Sciatic nerve (tissue), 2 donors: ENCODE measurements at regions not wholly inside any gene's neighbourhood (a gene's known extent, or its start where the extent isn't known, plus 50 kb on each side); places are given as distances from the start of the nearest gene placed in this dataset.

ENCODE experiments used
- ATAC-seq: fragments of 200-7000 bp; cut with Tn5 transposase; one replicate; pipeline ENCODE4 v1.9.1; 2020; ENCODE audit warnings: mild to moderate bottlenecking, moderate library complexity
- DNase-seq: peaks from one replicate; pipeline ENCODE4 v3.0.0-alpha.2; 2020; ENCODE audit warnings: low spot score
- intact Hi-C: fragments of 100-400 bp; cut with DNase I; formaldehyde crosslinking; loops from one replicate; pipeline ENCODE4 v1.14.2; 2022
- donor health status: DM: no; HTN: no; CAD: no.
- donor health status: DM: no; HTN: no; CAD: no.

DNA sequence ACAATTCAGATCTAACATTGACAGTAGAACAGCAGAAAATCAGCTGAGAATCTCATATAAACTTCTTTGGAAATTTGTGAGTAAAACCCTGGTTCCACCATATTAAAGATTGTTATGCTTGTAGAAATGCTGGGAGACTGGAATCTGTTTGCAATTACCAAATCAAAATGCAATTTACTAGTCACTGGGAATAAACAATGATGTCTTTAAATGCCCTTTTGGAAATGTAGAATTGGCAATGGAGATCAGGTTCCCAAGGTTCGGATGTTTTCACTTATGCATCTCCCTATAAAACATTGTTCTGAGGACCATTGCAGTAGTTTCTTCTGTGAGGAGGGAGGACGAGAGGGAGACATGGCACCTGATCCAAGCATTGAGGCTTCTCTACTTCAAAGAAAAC, 384.4 kb downstream of the TMEM167A start:
- DNase-seq (no peak), ATAC-seq (no peak)
- intact Hi-C loops = no loop called here

GRCh38 chr5:82684659-82685058, 392.5 kb downstream of the TMEM167A start:
- DNase-seq (no peak), ATAC-seq (peak; percentile 46)
- intact Hi-C loops = no loop called here

- ATAC-seq (peak; percentile 83), DNase-seq (no peak)
- intact Hi-C loops = no loop called here
Observed at GRCh38 chr5:82684165-82684564, 393.0 kb downstream of the TMEM167A start.

DNA sequence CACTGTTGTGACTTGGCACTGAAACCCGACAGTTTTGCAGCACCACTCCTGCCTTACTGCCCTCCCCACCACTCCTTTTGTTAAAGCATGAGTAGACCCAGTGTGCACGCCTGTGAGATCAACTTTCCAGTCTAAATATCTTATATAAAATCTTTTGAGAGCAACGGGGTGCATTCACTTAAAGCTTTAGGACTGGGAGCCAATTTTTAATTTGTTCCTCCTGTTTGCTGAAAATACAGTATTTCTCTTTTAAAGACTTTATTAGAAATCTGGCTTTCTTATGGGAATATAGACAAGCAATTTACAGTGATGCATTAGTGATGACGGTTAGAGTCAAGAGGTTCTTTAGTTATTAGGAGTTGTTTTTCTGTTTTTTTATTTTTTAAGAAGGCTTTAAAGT, 397.5 kb downstream of the TMEM167A start:
- ATAC-seq = no peak
- intact Hi-C loops = no loop called here
- no peak for DNase-seq

DNA sequence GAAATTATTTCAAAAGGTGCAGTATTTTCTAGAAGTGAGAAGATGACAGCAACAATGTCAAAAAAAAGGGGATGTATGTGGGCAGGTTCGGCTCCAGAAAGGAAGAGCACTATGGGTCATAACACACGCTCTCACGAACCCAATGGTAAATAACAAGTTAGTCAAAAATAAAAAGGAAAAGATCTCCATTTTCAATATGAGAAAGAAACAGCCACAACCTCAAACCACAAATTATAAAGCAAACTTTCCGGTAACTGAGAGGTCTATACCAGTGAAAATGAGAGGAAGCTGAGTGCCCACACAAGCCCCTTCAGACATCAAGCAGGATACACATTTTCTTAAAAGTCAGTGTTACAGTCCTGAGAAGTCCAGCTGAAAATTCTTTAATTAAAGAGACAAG, 398.5 kb upstream of the RPS23 start:
- intact Hi-C loops = no loop called here
- DNase-seq = no peak
- ATAC-seq = no peak

- intact Hi-C loops = no loop called here
- no peak for DNase-seq
- no peak for ATAC-seq
Observed at GRCh38 chr5:82674671-82675070, 396.5 kb upstream of the RPS23 start.

DNA sequence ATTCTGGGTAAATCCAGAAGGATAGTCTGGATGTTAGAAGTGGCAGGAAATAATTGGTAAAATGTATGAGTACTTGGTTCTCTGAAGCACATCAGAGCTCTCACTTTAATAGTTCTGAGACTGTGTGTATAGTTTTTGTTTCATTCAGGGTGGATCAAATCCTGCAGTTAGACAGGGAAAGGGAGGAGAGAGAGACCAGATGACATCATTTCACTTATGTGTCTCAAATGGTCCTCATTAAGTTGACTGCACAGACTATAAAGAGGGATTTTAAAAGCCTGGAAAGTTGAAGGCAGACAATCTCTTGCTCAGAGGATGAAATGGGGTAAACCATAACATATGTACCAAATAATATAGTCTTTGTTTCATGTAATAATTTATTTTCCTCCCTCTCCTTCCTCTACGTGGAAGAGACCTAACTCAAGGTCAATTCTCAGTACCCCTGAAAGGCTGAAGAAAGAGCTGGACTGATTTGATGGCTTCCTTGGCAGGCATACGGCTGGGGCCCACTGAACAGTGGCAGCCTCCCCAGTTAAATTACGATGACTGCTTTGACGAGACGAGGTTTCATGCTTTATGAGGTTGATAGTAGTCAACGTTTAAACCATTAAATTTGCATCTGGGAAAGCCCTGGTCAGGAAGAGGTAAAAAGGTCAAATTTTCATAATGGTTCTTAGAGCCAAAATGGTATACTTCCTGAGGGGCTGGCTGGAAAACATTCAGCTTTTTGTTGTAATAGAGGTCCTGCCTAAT, 395.1 kb upstream of the RPS23 start:
- ATAC-seq (no peak), DNase-seq (no peak)
- intact Hi-C loops = no loop called here

DNA sequence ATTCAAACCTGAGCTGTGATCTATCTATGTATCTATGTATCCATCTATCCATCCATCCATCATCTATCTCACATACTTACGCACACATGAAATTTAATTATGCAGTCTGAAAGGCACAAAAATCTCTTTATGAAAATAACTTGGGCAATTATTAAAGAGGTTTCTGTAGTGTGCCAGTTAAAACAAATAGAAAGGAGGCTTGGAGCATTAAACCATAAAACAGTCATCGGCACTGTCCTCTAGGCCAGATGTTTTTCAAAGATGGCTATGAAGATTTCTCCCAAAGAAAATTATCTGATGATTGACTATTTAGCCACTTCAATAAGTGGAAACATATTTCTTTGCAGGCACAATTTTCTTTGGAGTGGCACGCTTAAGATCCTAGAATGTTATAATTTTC, 392.5 kb upstream of the RPS23 start:
- DNase-seq (no peak), ATAC-seq (peak; percentile 55)
- intact Hi-C loops = no loop called here

DNA sequence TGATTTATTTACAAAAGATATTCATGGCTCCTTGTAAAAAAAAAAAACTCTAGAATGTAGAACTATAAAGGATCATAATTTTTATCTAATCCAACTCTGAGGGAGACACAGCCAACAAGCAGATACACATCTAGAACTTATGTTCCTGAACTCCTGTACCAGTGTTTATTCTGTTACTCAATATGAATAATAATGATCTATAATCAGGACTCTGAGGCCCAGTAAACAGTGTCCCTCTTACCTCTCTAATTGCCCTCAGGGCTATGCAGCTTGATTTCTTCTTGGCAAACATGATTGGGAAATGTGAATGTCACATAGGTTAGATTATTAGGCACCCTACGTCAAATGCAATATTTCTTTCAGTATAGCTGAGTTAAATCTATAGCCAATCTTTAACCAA, 391.6 kb upstream of the RPS23 start:
- ATAC-seq (no peak), DNase-seq (no peak)
- intact Hi-C loops = no loop called here

GRCh38 chr5:82666312-82666711, 388.2 kb upstream of the RPS23 start:
- ATAC-seq = no peak
- DNase-seq = no peak
- intact Hi-C loops = no loop called here

- intact Hi-C loops = no loop called here
- ATAC-seq = no peak
- DNase-seq = no peak
Observed at GRCh38 chr5:82664732-82665131, 386.6 kb upstream of the RPS23 start.

DNA sequence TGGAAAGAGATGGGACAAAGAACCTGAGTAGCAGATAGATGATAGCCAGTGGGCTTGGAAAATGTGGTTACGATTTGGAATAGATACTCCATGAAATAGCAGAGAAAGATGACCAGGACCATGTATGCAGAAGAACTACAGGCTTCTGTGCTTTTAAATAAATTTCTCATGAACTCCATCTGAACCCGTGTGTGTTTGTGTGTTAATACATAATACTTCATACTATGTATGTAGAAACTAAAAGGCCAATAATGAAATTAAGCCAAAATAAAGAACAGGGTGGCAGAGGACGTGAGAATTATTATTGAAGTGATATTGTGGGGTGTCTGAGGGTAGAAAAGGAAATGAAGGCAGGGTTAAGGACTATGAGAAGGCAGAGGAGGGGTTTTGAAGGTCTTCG, 385.1 kb upstream of the RPS23 start:
- ATAC-seq = no peak
- intact Hi-C loops = no loop called here

GRCh38 chr5:82662340-82662739, 384.2 kb upstream of the RPS23 start:
- DNase-seq = no peak
- intact Hi-C loops = no loop called here
- ATAC-seq = no peak

More for the DNA sequence above, 385.1 kb upstream of the RPS23 start:
- DNase-seq = no peak

DNA sequence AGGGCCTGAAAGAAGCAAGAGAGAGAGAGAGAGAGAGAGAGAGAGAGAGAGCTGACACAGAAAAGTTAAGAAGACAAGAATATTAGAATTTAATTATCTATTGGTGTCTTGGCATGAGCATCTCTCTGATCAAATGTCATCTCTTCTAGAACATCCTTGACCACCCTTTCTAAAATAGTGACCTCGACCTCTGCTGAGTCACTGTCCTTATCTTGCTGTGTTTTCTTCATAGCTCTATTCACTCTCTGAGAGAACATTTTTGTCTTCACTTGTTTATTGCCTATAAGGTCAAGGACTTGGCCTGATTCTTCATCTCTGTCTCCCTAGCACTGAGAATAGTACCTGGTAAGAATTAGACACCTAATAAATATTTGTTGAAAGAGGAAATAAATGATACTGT, 383.8 kb upstream of the RPS23 start:
- ATAC-seq (no peak), DNase-seq (no peak)
- intact Hi-C loops = no loop called here

DNA sequence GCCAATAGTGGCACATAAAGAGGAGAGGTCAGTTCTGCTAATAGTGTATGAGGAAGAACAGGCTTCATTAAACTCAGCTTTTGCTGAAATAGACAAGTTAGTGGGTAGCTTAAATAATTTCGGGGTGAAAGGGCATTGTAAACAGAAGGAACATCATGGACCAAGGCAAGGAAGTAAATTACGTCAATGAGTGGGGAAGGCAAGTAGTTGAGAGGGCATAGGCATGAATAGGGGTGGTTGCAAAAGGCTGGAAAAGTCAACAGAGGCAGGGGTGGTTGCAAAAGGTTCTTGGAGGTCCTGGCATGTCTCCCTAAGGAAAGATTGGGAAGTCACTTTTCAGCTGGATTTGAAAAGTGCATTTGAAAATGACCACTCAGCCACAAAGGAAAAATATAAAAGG, 383.3 kb upstream of the RPS23 start:
- DNase-seq (no peak), ATAC-seq (peak; percentile 48)
- intact Hi-C loops = no loop called here

- DNase-seq = no peak
- no peak for ATAC-seq
- intact Hi-C loops = no loop called here
Observed at GRCh38 chr5:82659115-82659514, 381.0 kb upstream of the RPS23 start.

DNA sequence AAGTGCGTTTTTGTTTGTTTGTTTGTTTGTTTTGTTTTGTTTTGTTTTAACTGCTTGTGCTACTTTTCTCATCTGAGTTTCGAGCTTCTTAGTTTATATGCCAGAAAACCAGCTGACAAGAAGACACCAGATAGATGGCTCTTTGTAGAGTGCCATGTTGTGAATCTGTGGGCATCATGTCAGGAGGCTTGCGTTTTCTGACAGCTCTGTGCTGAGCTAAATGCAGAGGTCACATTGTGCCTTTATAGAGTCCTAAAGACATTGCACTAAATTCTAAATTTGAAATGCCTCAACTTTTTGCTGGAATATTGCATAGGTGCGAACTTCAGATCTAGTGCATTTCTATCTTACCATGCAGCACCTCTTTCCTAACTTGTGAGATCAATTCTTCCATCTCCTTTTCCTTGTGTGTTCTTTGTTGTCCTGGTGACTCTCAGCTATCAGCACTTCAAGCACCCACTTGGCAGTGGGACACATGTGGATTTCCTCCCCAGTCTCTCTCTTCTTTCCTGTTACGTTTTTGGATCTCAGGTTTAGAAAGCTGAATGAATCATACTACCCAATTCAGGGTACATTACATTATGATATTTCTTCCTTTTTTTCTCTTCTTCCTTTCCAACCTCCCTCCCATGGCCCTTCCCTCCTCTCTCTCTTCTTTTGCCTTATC, 379.0 kb upstream of the RPS23 start:
- intact Hi-C loops = no loop called here
- ATAC-seq = no peak
- no peak for DNase-seq

DNA sequence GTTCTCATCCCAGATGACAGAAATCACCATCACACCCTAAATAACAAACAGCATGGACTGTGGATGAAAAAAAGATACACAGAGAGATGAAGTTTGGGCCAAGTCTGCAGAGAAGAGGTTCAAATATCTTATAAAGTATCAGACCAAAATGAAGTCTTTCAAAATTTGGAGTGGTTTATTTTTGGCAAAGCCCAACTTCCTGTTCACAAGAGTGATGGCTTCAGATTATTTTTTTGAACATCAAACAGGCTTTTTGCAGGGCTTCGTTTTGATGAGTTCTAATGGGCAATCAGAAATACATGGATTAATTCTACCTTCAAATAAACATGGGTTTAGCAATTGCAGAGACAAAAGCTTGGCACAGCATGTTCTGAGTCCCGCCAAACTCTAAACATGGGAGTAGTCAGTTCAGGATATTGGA, 378.2 kb upstream of the RPS23 start:
- ATAC-seq (no peak), DNase-seq (no peak)
- intact Hi-C loops = no loop called here

DNA sequence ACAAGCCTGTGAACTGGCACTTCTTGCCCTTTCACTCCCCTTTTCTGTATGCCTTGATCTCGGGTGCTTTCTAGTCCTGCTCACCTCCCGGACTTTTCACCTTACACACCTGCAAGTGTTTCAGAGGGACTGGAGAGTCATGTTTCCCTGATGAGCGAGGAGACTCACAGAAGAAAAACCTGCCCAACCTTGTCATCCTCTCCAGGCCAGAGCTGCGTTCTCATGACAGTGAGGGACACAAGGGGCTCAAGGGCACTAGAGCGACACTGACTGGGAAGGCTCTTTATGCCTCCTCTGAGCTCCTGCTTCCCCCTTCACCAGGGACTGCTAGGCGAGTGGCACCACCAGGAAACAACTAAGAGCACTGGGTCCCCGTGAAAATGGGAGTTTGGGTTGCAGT, 376.9 kb upstream of the RPS23 start:
- intact Hi-C loops = no loop called here
- ATAC-seq (no peak), DNase-seq (no peak)

GRCh38 chr5:82649943-82650342, 371.8 kb upstream of the RPS23 start:
- DNase-seq (no peak), ATAC-seq (no peak)
- intact Hi-C loops = loop anchor here (5.0 kb wide), 1 partner anchor 822 kb away; the partner anchor contains the start of gene VCAN

- ATAC-seq = no peak
- intact Hi-C loops = loop anchor here (5.0 kb wide), 1 partner anchor 828 kb away; the partner anchor contains the start of gene VCAN
- DNase-seq = no peak
Observed at GRCh38 chr5:82644766-82645165, 366.6 kb upstream of the RPS23 start.
